ENCODE measurements at regions not wholly inside any gene's neighbourhood (a gene's known extent, or its start where the extent isn't known, plus 50 kb on each side); places are given as distances from the start of the nearest gene placed in this dataset.

DNA sequence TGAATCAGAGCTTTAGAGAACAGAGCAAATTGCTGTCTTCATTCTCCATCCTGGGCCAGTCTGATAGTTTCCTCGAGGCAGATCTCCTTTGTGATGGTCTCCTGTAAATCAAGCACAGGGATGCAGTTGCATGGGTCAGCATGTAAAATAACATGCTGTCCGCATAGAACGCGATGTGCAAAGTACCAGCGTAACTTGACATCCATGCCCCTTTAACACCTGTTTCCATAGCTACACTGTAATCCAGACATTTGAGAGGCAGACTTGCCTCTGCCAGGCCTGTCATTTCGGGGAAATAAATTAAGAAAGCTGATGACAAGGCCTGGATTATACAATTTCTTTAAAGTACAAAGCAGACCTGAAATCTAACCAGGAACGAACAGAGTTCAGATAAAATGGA, 413.5 kb downstream of the TLE4 start:
- no peak for DNase-seq (ENCODE audit: low read depth)

DNA sequence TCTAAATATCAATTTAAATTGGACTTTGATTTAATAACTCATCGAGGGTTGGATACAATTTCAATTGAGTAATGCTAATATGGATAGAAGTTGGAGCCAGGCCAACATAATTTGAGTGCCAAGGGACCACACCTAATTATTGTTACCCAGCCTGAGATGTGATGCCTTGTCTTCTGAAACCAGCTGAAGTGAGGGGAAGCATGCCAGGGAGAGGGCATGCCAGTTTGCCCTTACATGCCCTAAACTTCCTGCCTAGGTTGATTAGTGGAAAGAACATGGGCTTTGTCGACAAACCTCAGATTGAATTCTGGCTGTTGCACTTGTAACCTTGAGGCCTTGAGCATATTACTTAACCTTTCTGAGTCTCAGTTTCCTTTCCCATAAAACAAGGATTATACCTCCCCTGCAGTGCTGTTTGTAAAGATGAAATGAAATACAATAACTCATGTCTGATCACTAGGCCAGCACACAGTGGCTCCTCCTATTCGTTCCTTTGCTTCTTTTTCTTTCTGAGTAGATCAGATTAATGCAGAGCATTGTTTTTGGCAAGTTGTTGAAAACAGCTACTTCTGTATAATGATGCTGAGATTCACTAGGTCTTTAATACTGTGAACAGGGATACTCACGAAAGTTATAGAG, 412.8 kb downstream of the TLE4 start:
- DNase-seq (ENCODE audit: low read depth): no peak

DNA sequence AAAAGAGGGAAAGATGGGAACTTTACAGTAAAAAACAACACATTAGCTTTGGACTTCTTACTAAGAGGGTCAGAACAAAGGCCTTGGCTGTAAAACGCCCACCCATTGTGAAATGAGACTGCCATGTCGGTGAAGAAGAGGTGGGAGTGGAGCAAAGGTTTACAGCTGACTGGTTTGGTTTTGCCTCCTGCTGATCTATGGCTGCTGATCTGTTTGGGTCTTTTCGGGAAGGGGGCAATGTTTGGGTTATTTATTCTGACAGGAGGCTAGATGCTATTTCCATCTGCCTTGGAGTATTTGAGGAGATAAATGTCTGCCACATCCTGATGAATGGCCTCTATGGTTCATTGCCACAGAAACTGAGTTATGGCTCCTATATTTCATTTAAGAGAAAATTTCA, 408.7 kb downstream of the TLE4 start:
- no peak for DNase-seq (ENCODE audit: low read depth)

DNA sequence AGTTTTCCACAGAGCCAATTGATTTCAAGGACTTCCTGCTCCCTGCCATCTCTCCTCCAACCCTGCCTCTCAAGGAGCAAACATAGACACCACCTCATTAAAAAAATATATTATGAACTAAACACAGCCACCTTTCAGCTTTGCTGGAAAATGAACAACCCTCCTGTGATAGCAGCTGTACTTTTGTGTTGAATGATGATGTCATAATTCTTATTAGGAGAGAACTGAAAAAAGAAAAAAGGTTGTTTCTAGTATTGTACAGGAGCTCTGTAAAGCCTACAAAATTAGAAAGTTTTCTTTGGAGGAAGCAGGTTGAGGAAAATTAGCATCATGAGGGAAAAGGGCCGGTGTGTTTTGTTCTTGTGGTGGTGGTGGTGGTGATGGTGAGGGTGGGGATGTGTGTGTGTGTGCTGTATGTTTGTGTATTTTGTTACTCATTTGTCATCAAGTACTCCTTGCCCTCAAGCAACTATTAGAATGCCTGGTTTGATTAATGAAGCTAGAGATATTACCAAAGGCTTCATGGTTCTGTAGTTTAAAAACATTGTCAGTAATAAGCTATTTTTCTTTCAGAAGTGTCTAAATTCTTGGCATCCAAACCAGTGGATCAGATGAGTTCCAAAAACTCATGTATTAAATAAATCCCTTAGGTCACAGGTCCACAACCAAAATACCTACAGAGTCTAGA, 405.9 kb downstream of the TLE4 start:
- DNase-seq (ENCODE audit: low read depth): no peak

- no peak for DNase-seq (ENCODE audit: low read depth)
Observed at GRCh38 chr9:79977074-79977435, 405.3 kb downstream of the TLE4 start.

GRCh38 chr9:79976257-79977073, 404.7 kb downstream of the TLE4 start:
- DNase-seq (ENCODE audit: low read depth): no peak

- DNase-seq (ENCODE audit: low read depth): no peak
Observed at GRCh38 chr9:79975621-79976256, 404.0 kb downstream of the TLE4 start.

GRCh38 chr9:79974806-79975422, 403.1 kb downstream of the TLE4 start:
- no peak for DNase-seq (ENCODE audit: low read depth)

- no peak for DNase-seq (ENCODE audit: low read depth)
Observed at GRCh38 chr9:79973627-79974026, 401.9 kb downstream of the TLE4 start.

GRCh38 chr9:79970146-79970425, 398.3 kb downstream of the TLE4 start:
- no peak for DNase-seq (ENCODE audit: low read depth)

- DNase-seq (ENCODE audit: low read depth): no peak
Observed at GRCh38 chr9:79969393-79970145, 397.8 kb downstream of the TLE4 start.

DNA sequence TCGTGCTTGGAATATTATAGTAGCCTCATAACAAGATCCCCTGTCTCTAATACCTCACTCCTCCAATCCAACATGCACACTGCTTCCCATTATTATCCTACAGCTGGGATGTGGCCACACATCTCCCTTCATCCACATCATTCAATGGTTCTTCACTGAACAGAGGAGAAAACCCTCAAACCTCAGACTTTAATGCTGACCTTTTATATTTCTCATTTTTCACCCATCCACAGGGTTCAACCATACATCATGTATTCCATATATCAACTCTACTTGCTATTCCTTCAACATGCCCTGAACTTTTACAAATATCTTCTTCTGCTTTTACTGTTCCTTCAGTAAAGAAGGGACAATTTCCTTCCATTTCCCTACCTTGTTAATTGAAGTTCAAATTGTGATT, 396.8 kb downstream of the TLE4 start:
- DNase-seq (ENCODE audit: low read depth): no peak

DNA sequence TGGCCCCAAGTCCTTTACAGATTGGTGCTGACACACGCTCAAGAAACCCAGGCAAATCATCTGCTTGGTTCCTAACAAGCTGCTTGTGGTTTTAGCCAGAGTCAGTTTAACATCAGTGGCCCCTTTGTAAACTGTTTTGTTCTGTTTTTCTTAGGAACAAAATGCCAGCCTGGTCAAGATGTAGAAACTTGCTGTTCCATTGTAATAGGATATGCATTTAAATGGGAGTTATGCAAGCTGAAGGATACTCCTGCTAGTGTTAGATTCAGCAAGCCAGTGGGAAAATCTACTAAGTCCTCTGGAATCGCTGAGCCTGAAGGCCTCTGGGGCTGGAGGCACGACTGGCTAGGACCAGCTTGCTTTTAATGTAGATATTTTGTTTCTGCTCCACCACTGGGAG, 391.1 kb downstream of the TLE4 start:
- no peak for DNase-seq (ENCODE audit: low read depth)

- DNase-seq (ENCODE audit: low read depth): no peak
Observed at GRCh38 chr9:79962150-79962549, 390.4 kb downstream of the TLE4 start.

GRCh38 chr9:79955300-79955699, 383.5 kb downstream of the TLE4 start:
- no peak for DNase-seq (ENCODE audit: low read depth)

DNA sequence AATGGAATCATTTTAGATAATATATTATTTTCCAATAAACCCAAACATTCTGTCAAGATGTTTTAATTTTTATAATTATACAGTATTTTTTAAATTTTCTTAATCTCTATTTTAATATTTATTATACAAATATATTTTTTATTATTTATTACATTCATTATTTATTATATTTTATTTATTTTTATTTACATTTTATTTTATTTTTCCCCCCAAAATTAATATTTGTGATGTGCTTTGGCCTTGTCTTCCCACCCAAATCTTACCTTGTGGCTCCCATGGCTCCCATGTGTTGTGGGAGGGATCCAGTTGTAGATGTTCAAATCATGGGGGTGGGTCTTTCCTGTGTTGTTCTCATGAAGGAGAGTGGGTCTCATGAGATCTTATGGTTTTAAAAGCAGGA, 382.1 kb downstream of the TLE4 start:
- DNase-seq (ENCODE audit: low read depth): no peak

- DNase-seq (ENCODE audit: low read depth): no peak
Observed at GRCh38 chr9:79952401-79952800, 380.6 kb downstream of the TLE4 start.

GRCh38 chr9:79946712-79947111, 374.9 kb downstream of the TLE4 start:
- DNase-seq (ENCODE audit: low read depth): no peak

DNA sequence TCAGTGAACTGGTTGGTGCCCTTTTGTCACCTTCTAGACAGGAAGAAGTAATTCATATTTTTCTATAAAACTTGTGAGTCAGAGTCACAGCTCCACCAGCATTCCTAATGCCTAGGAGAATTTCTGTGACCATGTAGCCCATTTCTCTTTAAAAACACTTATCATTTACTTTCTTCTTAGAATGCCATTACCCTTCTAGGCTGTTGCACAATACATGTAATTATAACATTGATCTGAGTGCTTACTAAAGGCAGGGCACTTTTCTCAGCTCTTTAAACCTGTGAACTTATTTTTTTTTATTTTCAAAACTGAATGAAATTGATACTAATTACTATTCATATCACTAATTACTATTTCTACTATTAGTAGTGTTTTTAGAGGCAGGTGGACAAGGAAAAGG, 373.7 kb downstream of the TLE4 start:
- no peak for DNase-seq (ENCODE audit: low read depth)

GRCh38 chr9:79945016-79945415, 373.3 kb downstream of the TLE4 start:
- no peak for DNase-seq (ENCODE audit: low read depth)

GRCh38 chr9:79940919-79941318, 369.2 kb downstream of the TLE4 start:
- no peak for DNase-seq (ENCODE audit: low read depth)

DNA sequence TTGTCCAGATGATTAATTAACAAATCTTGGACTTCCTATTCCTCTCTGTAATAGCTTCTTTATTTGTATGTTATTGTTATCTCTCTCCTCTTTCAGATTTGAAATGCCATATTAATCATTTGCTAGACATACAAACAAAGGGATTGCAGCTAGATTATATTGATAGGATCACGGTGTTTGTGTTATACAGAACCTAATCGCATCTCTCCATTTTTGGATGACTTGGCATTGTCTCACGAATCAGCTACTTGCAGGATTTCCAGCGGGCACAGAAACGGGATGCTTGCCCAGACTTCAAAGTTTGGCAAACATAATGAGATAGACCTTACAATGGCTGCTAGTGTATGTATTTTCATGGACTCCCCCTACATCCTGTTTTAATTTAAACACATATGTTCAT, 368.1 kb downstream of the TLE4 start:
- DNase-seq (ENCODE audit: low read depth): no peak

All from activated T-cell treated with anti-CD3 and anti-CD28 coated beads for 24 hours (primary cell).